ENCODE measurements at regions not wholly inside any gene's neighbourhood (a gene's known extent, or its start where the extent isn't known, plus 50 kb on each side); places are given as distances from the start of the nearest gene placed in this dataset.

- peaks cover 0 to 4% (median 0%) of the 10 kb centered on the region in 7 donors for H3K9me3 Mint-ChIP-seq
- Histone ChIP-seq H3K9ac (ENCODE audit: insufficient read depth, low read length, poor library complexity, severe bottlenecking) (no peak overlapping the region), H3K27ac (ENCODE audit: low read depth in 1 of 2, low read length in 2 of 2) (no peak overlapping the region), H3K4me3 (replicated peaks in 1 of 3; ENCODE audit: low read depth in 2 of 3, low read length in 3 of 3) (no peak overlapping the region), H3K79me2 (ENCODE audit: insufficient read depth, low read length) (no peaks in the 10 kb centered on the region), H3K36me3 (replicated peaks in 1 of 2; ENCODE audit: control insufficient read depth in 1 of 2, insufficient read depth in 2 of 2, low read length in 2 of 2) (no peaks in the 10 kb centered on the region), H3K27me3 (ENCODE audit: control insufficient read depth in 2 of 2, insufficient read depth in 2 of 2, low read length in 2 of 2) (no peaks in the 10 kb centered on the region), H3K4me1 (ENCODE audit: control insufficient read depth in 1 of 2, insufficient read depth in 2 of 2, low read length in 2 of 2) (no peaks in the 10 kb centered on the region), H3K9me3 (replicated peaks in 1 of 2; ENCODE audit: control insufficient read depth in 1 of 2, insufficient read depth in 1 of 2, low read length in 2 of 2) (no peaks in the 10 kb centered on the region), H4K20me1 (ENCODE audit: insufficient read depth, low read length) (no peaks in the 10 kb centered on the region), H2AFZ (ENCODE audit: insufficient read depth, low read depth, low read length, poor library complexity, severe bottlenecking) (no peak overlapping the region), H3K4me2 (replicated peaks; ENCODE audit: extremely low read depth, low read length, poor library complexity, severe bottlenecking) (no peak overlapping the region)
- no peak for DNase-seq
- H3K27me3 Mint-ChIP-seq (ENCODE audit: low read depth in 3 of 3) = peaks cover 1 to 3% (median 3%) of the 10 kb centered on the region in 3 donors
- no peaks in the 10 kb centered on the region for H3K4me1 Mint-ChIP-seq
- no CpG with 5 or more reads among the region's 1 CpG for WGBS (ENCODE audit: insufficient coverage)
- intact Hi-C loops (cut with micrococcal nuclease) = no loop called here
- no peak for TF ChIP-seq CTCF (IDR thresholded peaks at IDR 0.05)
- H3K4me3 Mint-ChIP-seq = no peak overlapping the region
- H3K27ac Mint-ChIP-seq = no peak overlapping the region
- H3K36me3 Mint-ChIP-seq = no peaks in the 10 kb centered on the region
Measured at GRCh38 chr5:158305861-158306260, 446.9 kb upstream of the CLINT1 start.

- no CpG with 5 or more reads among the region's 2 CpGs for WGBS (ENCODE audit: insufficient coverage)
- intact Hi-C loops (cut with micrococcal nuclease) = no loop called here
Measured at GRCh38 chr5:158304607-158305006, 445.7 kb upstream of the CLINT1 start.

More at GRCh38 chr5:158304607-158305006, 445.7 kb upstream of the CLINT1 start:
- H3K27me3 ChIP-seq (ENCODE audit: control insufficient read depth in 2 of 2, insufficient read depth in 2 of 2, low read length in 2 of 2) = no peaks in the 10 kb centered on the region
- Mint-ChIP-seq H3K27ac (no peak overlapping the region), H3K4me3 (no peak overlapping the region), H3K27me3 (ENCODE audit: low read depth in 3 of 3) (peaks cover 1 to 5% (median 3%) of the 10 kb centered on the region in 3 donors), H3K4me1 (no peaks in the 10 kb centered on the region), H3K9me3 (peaks cover 0 to 6% (median 0%) of the 10 kb centered on the region in 7 donors), H3K36me3 (no peaks in the 10 kb centered on the region)
- DNase-seq = no peak
- H3K27ac ChIP-seq (ENCODE audit: low read depth in 1 of 2, low read length in 2 of 2) = no peak overlapping the region
- H3K4me1 ChIP-seq (ENCODE audit: control insufficient read depth in 1 of 2, insufficient read depth in 2 of 2, low read length in 2 of 2) = no peaks in the 10 kb centered on the region
- no peak for TF ChIP-seq CTCF (IDR thresholded peaks at IDR 0.05)
- H3K9me3 ChIP-seq (replicated peaks in 1 of 2; ENCODE audit: control insufficient read depth in 1 of 2, insufficient read depth in 1 of 2, low read length in 2 of 2) = no peaks in the 10 kb centered on the region
- H2AFZ ChIP-seq (ENCODE audit: insufficient read depth, low read depth, low read length, poor library complexity, severe bottlenecking) = no peak overlapping the region
- no peaks in the 10 kb centered on the region for H4K20me1 ChIP-seq (ENCODE audit: insufficient read depth, low read length)
- no peaks in the 10 kb centered on the region for H3K36me3 ChIP-seq (replicated peaks in 1 of 2; ENCODE audit: control insufficient read depth in 1 of 2, insufficient read depth in 2 of 2, low read length in 2 of 2)
- no peak overlapping the region for H3K4me2 ChIP-seq (replicated peaks; ENCODE audit: extremely low read depth, low read length, poor library complexity, severe bottlenecking)
- H3K9ac ChIP-seq (ENCODE audit: insufficient read depth, low read length, poor library complexity, severe bottlenecking) = no peak overlapping the region
- H3K4me3 ChIP-seq (replicated peaks in 1 of 3; ENCODE audit: low read depth in 2 of 3, low read length in 3 of 3) = no peak overlapping the region
- H3K79me2 ChIP-seq (ENCODE audit: insufficient read depth, low read length) = no peaks in the 10 kb centered on the region
